IMR-90 (cell line): ENCODE measurements at regions not wholly inside any gene's neighbourhood (a gene's known extent, or its start where the extent isn't known, plus 50 kb on each side); places are given as distances from the start of the nearest gene placed in this dataset.

Experiments used
- CHD1 ChIP-seq: IDR thresholded peaks from 2 replicates; pipeline ENCODE4 v1.6.1; 2012; ENCODE audit warnings: low read depth, low read length, improper control_type of control experiment
- CTCF ChIP-seq: conservative IDR thresholded peaks from 2 replicates; pipeline ENCODE4 v1.5.1; 2012; ENCODE audit warnings: mild to moderate bottlenecking, low read depth, low read length, improper control_type of control experiment
- ELK1 ChIP-seq: fragments of 150-350 bp; IDR thresholded peaks from 2 replicates; pipeline ENCODE4 v1.6.1; 2016; ENCODE audit warnings: low read depth, mild to moderate bottlenecking, low read length, moderate library complexity, borderline replicate concordance
- MAFK ChIP-seq: IDR thresholded peaks from 2 replicates; pipeline ENCODE4 v1.6.1; 2012; ENCODE audit warnings: low read depth, low read length, improper control_type of control experiment
- MXI1 ChIP-seq: IDR thresholded peaks from 2 replicates; pipeline ENCODE4 v1.6.1; 2012; ENCODE audit warnings: low read depth, mild to moderate bottlenecking, low read length, moderate library complexity, borderline replicate concordance
- POLR2A ChIP-seq: IDR thresholded peaks from 2 replicates; pipeline ENCODE4 v1.6.1; 2012; ENCODE audit warnings: mild to moderate bottlenecking, low read depth, low read length
- RAD21 ChIP-seq: IDR thresholded peaks from 2 replicates; pipeline ENCODE4 v1.6.1; 2012; ENCODE audit warnings: low read length, improper control_type of control experiment
- RFX5 ChIP-seq: IDR thresholded peaks from 2 replicates; pipeline ENCODE4 v1.8.0; 2012; ENCODE audit warnings: low read depth, mild to moderate bottlenecking, low read length, moderate library complexity
- SMC3 ChIP-seq: fragments of 150-350 bp; IDR thresholded peaks from 2 replicates; pipeline ENCODE4 v1.6.1; 2016; ENCODE audit warnings: low read depth, mild to moderate bottlenecking, antibody characterized with exemption, low read length, moderate library complexity
- USF2 ChIP-seq: fragments of 150-350 bp; IDR thresholded peaks from 2 replicates; pipeline ENCODE4 v1.6.1; 2017; ENCODE audit warnings: mild to moderate bottlenecking, antibody characterized with exemption, low read length, low read depth

- TF ChIP-seq USF2 (no peak), CTCF (no peak), ELK1 (no peak), RAD21 (no peak), RFX5 (no peak), CHD1 (no peak), POLR2A (no peak), MAFK (no peak), MXI1 (no peak), SMC3 (no peak)
These were observed 89.1 kb upstream of the KLF14 start for GRCh38 chr7:130823060-130823459.
